Omental fat pad (tissue), 3 donors: ENCODE measurements at regions not wholly inside any gene's neighbourhood (a gene's known extent, or its start where the extent isn't known, plus 50 kb on each side); places are given as distances from the start of the nearest gene placed in this dataset.
"Not testable (repeated sequence)": the region's sequence is repeated elsewhere in the genome, so short reads cannot be mapped to it uniquely, and the experiment has no call there.

Experiments
- ATAC-seq: fragments of 150-250 bp; one replicate; pipeline ENCODE4 v1.9.1; 2016; ENCODE audit warnings: mild to moderate bottlenecking, moderate library complexity; ENCODE audit not compliant: low FRiP score
- DNase-seq: peaks from one replicate; pipeline ENCODE4 v3.0.0-alpha.2; 2019; ENCODE audit warnings: low spot score
- CTCF ChIP-seq, 3 donors: fragments of 450-650 bp; IDR thresholded peaks; one replicate each; pipeline ENCODE4 v1.5.1; 2016 to 2017; ENCODE audit warnings: antibody characterized with exemption in 3 of 3, mild to moderate bottlenecking in 3 of 3, moderate library complexity in 2 of 3

GRCh38 chr2:128601298-128602037 lies 282.8 kb upstream of the HS6ST1 start:
- no peak for ATAC-seq
- no peak for DNase-seq
- no peak for TF ChIP-seq CTCF (IDR thresholded peaks at IDR 0.05)

DNA sequence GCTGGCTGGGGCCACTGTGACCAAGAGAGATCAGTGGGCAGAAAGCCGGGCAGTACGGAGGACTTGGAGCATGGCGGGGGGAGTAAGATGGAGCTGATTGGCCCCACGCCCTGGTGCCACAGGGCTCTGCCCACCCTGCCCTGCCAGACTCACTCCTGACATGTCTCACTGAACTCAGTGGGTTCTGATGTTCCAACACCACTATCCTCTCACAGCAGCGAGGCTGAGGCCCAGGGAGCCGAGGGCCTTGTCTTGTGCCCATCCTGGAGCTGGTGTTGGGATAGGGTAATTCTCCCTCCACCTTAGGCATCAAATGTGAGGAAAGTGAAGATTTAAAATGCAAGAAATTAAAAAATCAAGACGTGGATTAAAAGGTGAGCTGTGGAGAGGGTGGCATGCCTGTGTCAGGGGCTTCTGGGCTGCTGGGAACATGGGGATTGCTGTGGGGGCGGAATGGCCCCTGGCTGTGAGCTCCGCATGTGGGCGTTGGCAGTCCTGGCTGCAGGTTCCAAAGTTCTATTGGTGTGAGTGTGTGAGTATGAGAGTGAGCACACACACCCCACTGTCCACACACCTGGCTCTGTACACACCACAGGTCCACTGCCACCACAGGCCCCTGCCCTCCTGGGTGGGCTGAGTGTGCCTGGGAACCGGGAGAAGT lies 283.5 kb upstream of the HS6ST1 start:
- TF ChIP-seq CTCF (IDR thresholded peaks at IDR 0.05): no peak
- DNase-seq (no peak), ATAC-seq (no peak)

- DNase-seq: no peak
- no peak for TF ChIP-seq CTCF (IDR thresholded peaks at IDR 0.05)
- no peak for ATAC-seq
Observed at GRCh38 chr2:128602699-128603101, 284.0 kb upstream of the HS6ST1 start.

GRCh38 chr2:128603411-128603924 lies 284.8 kb upstream of the HS6ST1 start:
- ATAC-seq (no peak), DNase-seq (no peak)
- no peak for TF ChIP-seq CTCF (IDR thresholded peaks at IDR 0.05)

- no peak for ATAC-seq
- no peak for TF ChIP-seq CTCF (IDR thresholded peaks at IDR 0.05)
- DNase-seq: no peak
Observed at GRCh38 chr2:128604045-128604444, 285.4 kb upstream of the HS6ST1 start.

- not testable (repeated sequence) for DNase-seq, ATAC-seq
Observed at GRCh38 chr2:128604581-128604980, 285.9 kb upstream of the HS6ST1 start.

GRCh38 chr2:128605421-128605820 lies 286.8 kb upstream of the HS6ST1 start:
- ATAC-seq (no peak), DNase-seq (no peak)
- TF ChIP-seq CTCF (IDR thresholded peaks at IDR 0.05): no peak
